Activated CD4-positive, alpha-beta T cell treated with anti-CD3 and anti-CD28 coated beads, Interleukin-2, amount 10 ng/mL, durations not matched to agents 24 days and 14 days (primary cell): ENCODE measurements at regions not wholly inside any gene's neighbourhood (a gene's known extent, or its start where the extent isn't known, plus 50 kb on each side); places are given as distances from the start of the nearest gene placed in this dataset.
"Not testable (repeated sequence)": the region's sequence is repeated elsewhere in the genome, so short reads cannot be mapped to it uniquely, and the experiment has no call there.

ENCODE experiments used
- DNase-seq: peaks from one replicate; pipeline ENCODE4 v3.0.0; 2022
- H3K27ac Mint-ChIP-seq: one replicate; pipeline ENCODE4 v1.8.0; 2022; ENCODE audit warnings: mild to moderate bottlenecking, mixed read lengths
- H3K27me3 Mint-ChIP-seq: one replicate; pipeline ENCODE4 v1.8.0; 2022; ENCODE audit warnings: mixed read lengths
- H3K36me3 Mint-ChIP-seq: one replicate; pipeline ENCODE4 v1.8.0; 2022; ENCODE audit warnings: low read depth, mild to moderate bottlenecking, mixed read lengths
- H3K4me1 Mint-ChIP-seq: one replicate; pipeline ENCODE4 v1.8.0; 2021; ENCODE audit warnings: mixed read lengths
- H3K4me3 Mint-ChIP-seq: one replicate; pipeline ENCODE4 v1.8.0; 2022; ENCODE audit warnings: mild to moderate bottlenecking, moderate library complexity, mixed read lengths
- H3K9me3 Mint-ChIP-seq: one replicate; pipeline ENCODE4 v1.8.0; 2021; ENCODE audit warnings: mixed read lengths
- intact Hi-C: fragments of 100-400 bp; cut with micrococcal nuclease; formaldehyde crosslinking; loops from one replicate; pipeline ENCODE4 v1.15.1; 2023

DNA sequence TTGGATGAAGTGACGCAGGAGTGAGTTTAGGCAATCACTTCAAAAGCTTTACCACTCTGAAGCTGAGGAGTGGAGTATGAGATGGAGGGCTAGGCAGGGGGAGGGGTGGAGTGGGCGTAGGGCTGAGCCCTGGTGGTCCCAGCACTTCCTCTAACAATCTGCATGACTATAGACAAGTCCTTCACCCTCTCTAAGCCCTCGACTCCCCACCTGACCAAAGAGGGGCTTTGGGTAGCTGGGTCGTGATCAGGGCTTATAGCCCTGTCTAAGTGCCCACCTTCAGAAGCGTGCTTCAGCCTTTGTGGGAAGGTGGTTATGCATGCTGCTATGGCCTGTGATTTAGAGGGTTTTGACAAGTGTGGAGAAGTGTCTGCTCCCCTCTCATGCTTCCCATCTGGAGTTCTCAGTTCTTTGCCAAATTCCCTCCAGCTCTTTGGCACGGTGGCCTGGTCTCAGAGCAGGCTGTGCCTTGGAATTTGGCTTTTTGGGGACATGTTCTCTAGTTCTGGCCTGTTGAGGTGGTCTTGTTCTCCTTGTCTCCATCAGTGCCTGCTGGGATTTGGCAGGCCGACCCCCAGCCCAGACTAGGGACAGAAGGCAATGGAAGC is 53.0 kb downstream of the ACTBL2 start:
- intact Hi-C loops: no loop called here
- H3K9me3 Mint-ChIP-seq: no peaks in the 10 kb centered on the region
- no peak overlapping the region for H3K4me3 Mint-ChIP-seq
- H3K36me3 Mint-ChIP-seq: no peaks in the 10 kb centered on the region
- H3K27ac Mint-ChIP-seq: no peak overlapping the region
- DNase-seq: no peak
- H3K27me3 Mint-ChIP-seq: peaks cover 2% of the 10 kb centered on the region
- no peaks in the 10 kb centered on the region for H3K4me1 Mint-ChIP-seq

DNA sequence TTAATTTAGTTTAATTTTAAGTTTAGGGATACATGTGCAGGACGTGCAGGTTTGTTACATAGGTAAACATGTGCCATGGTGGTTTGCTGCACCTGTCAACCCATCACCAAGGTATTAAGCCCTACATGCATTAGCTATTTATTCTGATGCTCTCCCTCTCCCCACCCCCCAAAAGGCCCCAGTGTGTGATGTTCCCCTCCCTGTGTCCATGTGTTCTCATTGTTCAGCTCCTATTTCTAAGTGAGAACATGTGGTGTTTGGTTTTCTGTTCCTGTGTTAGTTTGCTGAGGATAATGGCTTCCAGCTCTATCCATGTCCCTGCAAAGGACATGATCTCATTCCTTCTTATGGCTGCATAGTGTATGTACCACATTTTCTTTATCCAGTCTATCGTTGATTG is 53.6 kb downstream of the ACTBL2 start:
- intact Hi-C loops, H3K9me3 Mint-ChIP-seq, H3K4me1 Mint-ChIP-seq, H3K4me3 Mint-ChIP-seq, H3K36me3 Mint-ChIP-seq, H3K27ac Mint-ChIP-seq, H3K27me3 Mint-ChIP-seq, DNase-seq: not testable (repeated sequence)

DNA sequence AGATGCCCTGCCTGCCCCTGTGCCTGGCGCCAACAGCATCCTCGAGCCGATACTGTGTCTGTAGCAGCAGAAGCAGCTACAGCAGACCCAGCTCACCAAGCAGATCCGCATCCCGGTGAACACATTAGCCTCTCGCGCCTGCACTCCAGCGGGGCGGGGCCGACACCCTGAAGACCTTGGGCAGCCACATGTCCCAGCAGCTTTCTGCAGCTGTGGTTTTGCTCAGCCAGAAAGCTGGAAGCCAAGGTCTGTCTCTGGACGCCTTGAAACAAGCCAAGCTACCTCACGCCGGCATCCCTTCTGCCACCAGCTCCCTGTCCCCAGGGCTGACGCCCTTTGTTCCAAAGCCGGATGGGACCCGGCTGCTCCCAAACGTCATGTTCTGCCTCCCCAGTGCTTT is 59.6 kb downstream of the ACTBL2 start:
- H3K27me3 Mint-ChIP-seq: peaks cover 6% of the 10 kb centered on the region
- intact Hi-C loops: no loop called here
- H3K4me1 Mint-ChIP-seq: no peaks in the 10 kb centered on the region
- no peaks in the 10 kb centered on the region for H3K9me3 Mint-ChIP-seq
- H3K36me3 Mint-ChIP-seq: no peaks in the 10 kb centered on the region
- H3K27ac Mint-ChIP-seq: no peak overlapping the region
- DNase-seq: no peak
- H3K4me3 Mint-ChIP-seq: no peak overlapping the region

DNA sequence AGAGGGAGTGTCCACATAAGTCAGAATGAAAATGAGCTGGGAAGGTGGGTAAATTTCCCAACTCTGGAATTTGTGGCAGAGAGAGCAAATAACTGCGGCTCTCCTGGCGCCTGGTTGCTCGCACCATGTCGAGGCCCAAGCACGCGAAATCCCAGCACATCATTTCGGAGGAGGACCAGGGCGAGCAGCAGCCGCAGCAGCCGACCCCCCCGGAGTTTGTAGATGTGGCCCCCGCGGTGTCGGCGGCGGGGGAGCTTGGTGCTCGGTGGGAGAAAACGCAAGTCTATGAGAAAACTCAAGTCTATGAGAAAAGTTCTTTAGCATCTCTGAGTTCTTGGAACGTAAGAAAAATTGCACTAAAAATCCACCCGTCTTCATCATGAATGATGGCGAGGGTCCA is 60.3 kb downstream of the ACTBL2 start:
- Mint-ChIP-seq H3K4me3 (no peak overlapping the region), H3K9me3 (no peaks in the 10 kb centered on the region), H3K4me1 (no peaks in the 10 kb centered on the region), H3K27me3 (peaks cover 7% of the 10 kb centered on the region), H3K36me3 (no peaks in the 10 kb centered on the region), H3K27ac (no peak overlapping the region)
- intact Hi-C loops: no loop called here
- DNase-seq: no peak

DNA sequence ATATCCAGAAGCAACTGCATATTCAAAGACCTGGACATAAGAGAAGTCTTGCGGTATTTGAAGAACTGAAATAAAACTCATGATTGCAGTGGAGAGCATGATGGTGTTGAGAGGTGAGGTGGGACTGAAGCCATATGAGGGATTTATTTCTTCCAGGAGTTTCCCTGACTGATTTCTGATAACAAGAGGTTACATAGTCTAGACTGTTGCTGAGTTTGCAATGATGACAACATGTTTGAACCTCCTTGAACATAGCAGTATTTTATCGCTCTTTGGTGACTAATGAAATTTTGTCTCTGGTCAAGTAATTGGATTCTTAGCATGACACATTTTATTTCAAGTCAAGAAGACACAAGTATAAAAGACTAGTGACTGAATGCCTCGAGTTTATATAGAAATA is 61.8 kb downstream of the ACTBL2 start:
- Mint-ChIP-seq H3K4me3 (no peak overlapping the region), H3K4me1 (no peaks in the 10 kb centered on the region), H3K27me3 (peaks cover 7% of the 10 kb centered on the region), H3K27ac (no peak overlapping the region), H3K9me3 (no peaks in the 10 kb centered on the region), H3K36me3 (no peaks in the 10 kb centered on the region)
- intact Hi-C loops: no loop called here
- no peak for DNase-seq

DNA sequence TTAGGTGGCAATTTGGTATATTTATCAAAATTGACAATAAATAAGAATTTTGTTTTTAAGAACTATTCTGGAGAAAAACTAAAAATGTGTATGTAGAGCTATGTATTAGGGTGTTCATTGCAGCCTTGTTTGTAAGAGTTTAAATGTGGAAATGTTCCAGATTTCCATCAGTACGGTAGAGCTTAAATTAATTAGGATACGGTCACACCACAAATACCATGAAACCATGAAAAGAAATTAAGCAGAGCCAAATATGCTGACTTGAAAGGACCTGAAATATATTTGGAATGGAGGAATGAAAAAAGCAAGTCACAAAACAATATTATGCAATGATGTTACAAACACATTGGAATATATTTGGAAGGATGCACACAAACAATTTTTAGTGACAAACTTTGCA is 64.6 kb downstream of the ACTBL2 start:
- Mint-ChIP-seq H3K4me1 (no peaks in the 10 kb centered on the region), H3K9me3 (no peaks in the 10 kb centered on the region), H3K27ac (no peak overlapping the region), H3K27me3 (peaks cover 7% of the 10 kb centered on the region), H3K36me3 (no peaks in the 10 kb centered on the region), H3K4me3 (no peak overlapping the region)
- intact Hi-C loops: no loop called here
- no peak for DNase-seq

DNA sequence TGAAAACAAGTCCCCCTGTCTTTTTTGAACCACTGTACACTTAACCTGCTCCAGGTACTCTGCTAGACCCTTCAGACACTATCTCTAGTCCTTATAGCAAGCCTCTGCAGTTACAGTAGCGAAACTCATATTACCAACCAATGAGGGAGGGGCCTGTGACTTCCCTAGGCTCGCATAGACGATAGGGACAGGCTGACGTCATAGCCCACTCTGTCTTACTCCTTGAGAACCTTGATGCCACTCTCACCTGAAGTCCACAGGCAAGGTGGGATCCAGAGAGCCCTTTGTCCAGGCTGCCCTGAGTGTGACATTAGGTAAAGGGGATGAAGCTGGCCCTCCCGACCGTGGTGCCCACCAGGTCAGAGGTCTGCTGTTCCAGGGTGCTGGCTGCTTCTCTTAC is 65.3 kb downstream of the ACTBL2 start:
- Mint-ChIP-seq H3K4me3 (no peak overlapping the region), H3K36me3 (no peaks in the 10 kb centered on the region), H3K9me3 (no peaks in the 10 kb centered on the region), H3K27ac (no peak overlapping the region), H3K27me3 (peaks cover 7% of the 10 kb centered on the region), H3K4me1 (no peaks in the 10 kb centered on the region)
- no peak for DNase-seq
- intact Hi-C loops: no loop called here

DNA sequence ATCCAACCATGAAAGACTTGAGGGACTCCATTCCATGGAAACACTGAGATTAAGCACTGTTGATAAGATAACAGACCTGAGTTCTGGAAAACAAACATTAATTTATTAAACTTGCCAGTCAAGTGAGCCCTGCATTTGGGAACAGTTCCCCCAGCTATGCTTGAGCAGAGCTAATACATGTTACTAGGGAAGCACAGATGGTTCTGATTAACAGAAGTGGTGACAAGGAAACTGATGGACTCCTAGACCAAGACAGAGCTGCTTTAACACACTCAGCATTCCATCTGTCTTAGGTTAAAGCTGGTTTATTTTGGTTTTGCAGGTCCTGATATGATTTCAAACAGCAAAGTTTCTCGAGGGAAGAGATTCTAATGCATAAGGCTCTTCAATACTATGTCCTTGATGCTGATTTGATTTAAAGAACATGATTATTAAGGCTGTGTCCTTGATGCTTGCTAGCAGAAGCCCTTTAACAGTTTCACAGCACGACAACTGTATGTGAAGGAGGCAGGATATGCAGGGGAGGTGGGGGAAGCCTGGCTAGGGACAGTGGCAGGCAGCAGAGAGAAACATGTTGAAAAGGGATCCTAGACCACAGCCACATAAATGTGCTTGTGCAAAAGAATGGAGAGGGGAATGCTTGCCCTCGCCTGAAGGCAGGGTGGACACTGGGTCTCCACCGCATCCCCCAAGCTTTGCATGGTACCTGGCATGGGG is 66.2 kb downstream of the ACTBL2 start:
- Mint-ChIP-seq H3K4me1 (no peaks in the 10 kb centered on the region), H3K27me3 (peaks cover 7% of the 10 kb centered on the region), H3K9me3 (no peaks in the 10 kb centered on the region), H3K36me3 (no peaks in the 10 kb centered on the region), H3K27ac (no peak overlapping the region), H3K4me3 (no peak overlapping the region)
- intact Hi-C loops: no loop called here
- no peak for DNase-seq

DNA sequence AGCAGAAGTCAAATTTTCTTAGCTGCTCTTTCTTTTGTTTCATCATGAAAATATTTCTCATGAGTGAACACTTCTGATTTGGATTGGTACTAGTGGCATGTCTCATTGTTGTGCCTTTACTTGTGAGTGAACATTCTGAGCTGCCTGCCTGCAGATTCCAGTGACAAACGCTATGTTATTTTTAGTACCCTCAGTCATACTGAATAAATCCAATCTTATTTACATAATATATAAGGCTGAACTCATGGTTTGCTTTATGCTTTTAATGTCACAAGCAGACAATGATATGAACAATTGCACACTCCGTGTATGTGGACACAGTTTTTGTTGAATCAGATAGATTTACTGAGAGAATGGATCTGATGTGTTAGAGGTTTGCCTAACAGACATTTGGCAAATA is 67.8 kb downstream of the ACTBL2 start:
- Mint-ChIP-seq H3K27ac (no peak overlapping the region), H3K9me3 (no peaks in the 10 kb centered on the region), H3K36me3 (no peaks in the 10 kb centered on the region), H3K27me3 (peaks cover 7% of the 10 kb centered on the region), H3K4me1 (no peaks in the 10 kb centered on the region), H3K4me3 (no peak overlapping the region)
- DNase-seq: no peak
- intact Hi-C loops: no loop called here

DNA sequence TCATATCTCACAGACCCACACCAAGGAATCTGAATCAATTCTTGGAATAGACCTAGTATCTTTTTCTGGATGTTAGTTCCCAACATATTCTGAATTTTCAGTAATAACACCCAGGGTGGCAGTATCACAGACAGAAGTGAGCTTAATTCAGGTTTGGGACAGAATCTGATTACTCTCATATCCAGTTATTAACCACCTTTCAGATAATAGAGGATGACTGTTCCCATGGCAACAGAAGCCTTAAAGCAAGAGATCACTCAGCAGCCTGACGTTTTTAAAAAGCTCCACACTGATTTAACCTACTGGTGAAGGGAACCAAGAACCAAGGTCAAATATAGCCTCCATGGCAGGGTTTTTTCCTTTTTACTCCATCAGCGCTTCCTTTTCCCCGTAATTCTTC is 68.4 kb downstream of the ACTBL2 start:
- no peak overlapping the region for H3K4me3 Mint-ChIP-seq
- H3K4me1 Mint-ChIP-seq: no peaks in the 10 kb centered on the region
- no peaks in the 10 kb centered on the region for H3K36me3 Mint-ChIP-seq
- H3K27me3 Mint-ChIP-seq: peaks cover 7% of the 10 kb centered on the region
- no peak for DNase-seq
- intact Hi-C loops: no loop called here
- H3K27ac Mint-ChIP-seq: no peak overlapping the region
- H3K9me3 Mint-ChIP-seq: no peaks in the 10 kb centered on the region

DNA sequence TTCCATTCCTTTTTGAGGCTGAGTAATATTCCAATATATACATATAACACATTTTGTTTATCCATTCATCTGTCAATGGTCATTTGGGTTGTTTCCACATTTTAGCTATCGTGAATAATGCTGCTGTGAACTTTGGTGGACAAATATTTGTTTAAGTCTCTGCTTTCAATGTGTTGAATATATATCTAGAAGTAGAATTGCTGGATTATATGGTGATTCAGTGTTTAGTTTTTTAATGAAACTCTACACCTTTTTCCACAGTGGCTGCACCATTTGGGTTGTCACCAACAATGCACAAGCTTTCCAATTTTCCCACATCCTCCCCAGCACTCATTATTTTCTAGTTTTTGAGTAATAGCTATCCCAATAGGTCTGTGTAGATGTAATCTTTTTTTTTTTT is 69.5 kb downstream of the ACTBL2 start:
- no peaks in the 10 kb centered on the region for H3K9me3 Mint-ChIP-seq
- H3K36me3 Mint-ChIP-seq: no peaks in the 10 kb centered on the region
- peaks cover 3% of the 10 kb centered on the region for H3K27me3 Mint-ChIP-seq
- no peak overlapping the region for H3K27ac Mint-ChIP-seq
- H3K4me3 Mint-ChIP-seq: no peak overlapping the region
- H3K4me1 Mint-ChIP-seq: no peaks in the 10 kb centered on the region
- no peak for DNase-seq
- intact Hi-C loops: no loop called here

DNA sequence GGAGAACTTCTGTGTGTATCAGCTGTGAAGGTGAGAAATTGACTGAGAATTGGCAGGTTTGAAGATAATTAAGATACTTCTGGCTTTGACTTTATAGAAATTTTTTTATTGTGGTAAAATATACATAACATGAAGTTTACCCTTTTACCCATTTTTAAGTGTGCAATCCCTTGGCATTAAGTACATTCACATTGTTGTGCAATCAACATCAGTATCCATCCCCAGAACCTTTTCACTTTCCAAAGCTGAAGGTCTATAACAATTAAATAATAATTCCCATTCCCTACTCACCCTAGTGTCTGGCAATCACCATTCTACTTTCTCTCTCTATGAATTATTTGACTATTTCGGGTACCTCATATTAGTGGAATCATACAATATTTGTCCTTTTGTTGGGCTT is 69.9 kb downstream of the ACTBL2 start:
- Mint-ChIP-seq H3K4me1 (no peaks in the 10 kb centered on the region), H3K36me3 (no peaks in the 10 kb centered on the region), H3K4me3 (no peak overlapping the region), H3K9me3 (no peaks in the 10 kb centered on the region), H3K27ac (no peak overlapping the region), H3K27me3 (no peaks in the 10 kb centered on the region)
- intact Hi-C loops: no loop called here
- no peak for DNase-seq

DNA sequence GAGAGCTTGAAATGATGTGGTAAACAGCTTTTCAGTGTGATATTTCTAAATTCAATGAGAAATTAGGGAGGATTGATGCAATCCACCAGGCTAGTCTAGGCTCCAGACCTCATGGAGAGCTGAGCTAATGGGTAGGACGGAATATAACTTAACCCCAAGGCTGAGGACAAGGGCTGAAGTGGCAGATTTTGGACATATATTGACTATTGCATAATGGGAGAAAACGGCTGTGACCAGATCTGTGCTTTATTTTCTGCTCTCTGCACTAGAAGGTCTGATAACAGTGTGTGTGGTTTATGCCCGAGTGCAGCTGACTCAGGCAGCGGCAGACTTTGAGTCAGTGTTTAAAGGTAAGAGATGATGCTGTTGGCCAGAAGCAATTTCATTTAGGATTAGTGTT is 70.6 kb downstream of the ACTBL2 start:
- H3K36me3 Mint-ChIP-seq: no peaks in the 10 kb centered on the region
- H3K27me3 Mint-ChIP-seq: no peaks in the 10 kb centered on the region
- intact Hi-C loops: no loop called here
- DNase-seq: no peak
- no peak overlapping the region for H3K4me3 Mint-ChIP-seq
- no peaks in the 10 kb centered on the region for H3K4me1 Mint-ChIP-seq
- H3K9me3 Mint-ChIP-seq: no peaks in the 10 kb centered on the region
- H3K27ac Mint-ChIP-seq: no peak overlapping the region

DNA sequence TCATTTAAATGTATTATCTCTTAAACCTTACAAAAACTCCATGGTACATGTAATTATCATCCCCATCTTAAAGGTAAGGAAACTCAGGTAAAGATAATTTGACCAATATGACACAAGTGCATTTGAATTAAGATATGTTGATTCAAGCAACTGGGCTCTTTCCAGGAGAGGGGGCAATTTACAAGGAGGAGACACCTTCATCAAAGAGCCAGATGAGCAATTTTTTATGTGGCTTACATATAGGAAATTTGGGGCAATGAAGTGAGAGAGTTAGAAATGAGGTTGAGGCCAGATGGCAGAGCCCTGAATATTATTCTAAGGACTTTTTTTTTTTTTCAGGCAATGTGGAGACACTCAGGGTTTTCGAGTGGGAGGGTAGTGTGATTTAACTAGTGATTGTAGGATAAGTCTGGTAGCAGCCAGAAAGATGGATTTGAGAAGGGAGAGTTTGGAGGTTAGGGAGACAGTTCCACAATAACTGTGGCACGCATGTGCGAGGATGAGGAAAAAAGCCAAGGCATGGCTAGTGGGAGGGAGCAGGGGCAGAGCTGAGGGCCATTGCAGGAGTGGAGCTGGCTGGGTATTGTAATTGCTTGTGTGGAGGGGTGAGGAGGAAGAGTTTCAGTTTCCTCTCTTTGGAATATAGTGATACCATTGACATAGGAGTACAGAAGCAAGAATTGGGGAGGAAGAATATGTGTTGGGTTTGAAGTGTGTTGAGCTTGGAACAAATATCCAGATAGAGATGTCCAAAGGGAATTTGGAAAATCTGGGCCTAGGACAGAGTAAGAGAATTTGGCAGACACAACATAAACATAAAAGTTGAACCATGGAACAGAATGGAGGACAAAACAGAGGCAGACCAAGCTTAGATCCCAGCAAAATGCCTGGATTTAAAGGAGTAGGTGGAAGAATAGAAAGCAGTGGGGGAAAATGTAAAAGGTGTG is 72.0 kb downstream of the ACTBL2 start:
- no peaks in the 10 kb centered on the region for H3K36me3 Mint-ChIP-seq
- DNase-seq: no peak
- no peaks in the 10 kb centered on the region for H3K4me1 Mint-ChIP-seq
- H3K27me3 Mint-ChIP-seq: no peaks in the 10 kb centered on the region
- H3K4me3 Mint-ChIP-seq: no peak overlapping the region
- no peak overlapping the region for H3K27ac Mint-ChIP-seq
- intact Hi-C loops: no loop called here
- H3K9me3 Mint-ChIP-seq: no peaks in the 10 kb centered on the region
